ENCODE measurements at regions not wholly inside any gene's neighbourhood (a gene's known extent, or its start where the extent isn't known, plus 50 kb on each side); places are given as distances from the start of the nearest gene placed in this dataset.

DNA sequence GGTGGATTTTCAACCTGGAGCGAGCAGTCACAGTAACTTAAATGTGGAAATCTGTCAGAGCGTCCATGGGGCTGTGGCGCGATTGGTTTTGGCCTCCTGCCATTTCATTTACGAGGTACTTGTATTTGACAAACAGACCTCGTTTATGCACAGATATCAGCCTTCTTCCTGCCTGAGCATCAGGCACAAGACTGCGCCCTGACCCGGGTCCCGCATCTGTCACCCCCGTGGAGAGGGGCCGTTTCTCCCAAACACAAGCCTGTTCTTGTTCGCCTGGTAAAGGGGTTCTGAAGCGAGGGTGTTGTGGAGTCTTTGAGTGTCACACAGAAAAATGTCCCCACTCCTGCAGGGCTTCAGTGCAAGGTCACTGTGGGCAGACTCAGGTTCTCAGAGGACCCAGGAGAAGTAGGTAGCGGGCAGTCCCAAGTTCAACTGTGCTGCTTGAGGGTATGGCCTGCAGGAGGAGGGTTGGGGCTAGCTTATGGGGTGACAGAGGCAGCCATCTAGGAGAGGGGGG, 202.3 kb downstream of the URI1 start:
- TF ChIP-seq POLR2AphosphoS5 (IDR thresholded peaks at IDR 0.05; ENCODE audit: insufficient read depth in 1 of 2, low read depth in 1 of 2) = no peak
- TF ChIP-seq, protein P1, sequence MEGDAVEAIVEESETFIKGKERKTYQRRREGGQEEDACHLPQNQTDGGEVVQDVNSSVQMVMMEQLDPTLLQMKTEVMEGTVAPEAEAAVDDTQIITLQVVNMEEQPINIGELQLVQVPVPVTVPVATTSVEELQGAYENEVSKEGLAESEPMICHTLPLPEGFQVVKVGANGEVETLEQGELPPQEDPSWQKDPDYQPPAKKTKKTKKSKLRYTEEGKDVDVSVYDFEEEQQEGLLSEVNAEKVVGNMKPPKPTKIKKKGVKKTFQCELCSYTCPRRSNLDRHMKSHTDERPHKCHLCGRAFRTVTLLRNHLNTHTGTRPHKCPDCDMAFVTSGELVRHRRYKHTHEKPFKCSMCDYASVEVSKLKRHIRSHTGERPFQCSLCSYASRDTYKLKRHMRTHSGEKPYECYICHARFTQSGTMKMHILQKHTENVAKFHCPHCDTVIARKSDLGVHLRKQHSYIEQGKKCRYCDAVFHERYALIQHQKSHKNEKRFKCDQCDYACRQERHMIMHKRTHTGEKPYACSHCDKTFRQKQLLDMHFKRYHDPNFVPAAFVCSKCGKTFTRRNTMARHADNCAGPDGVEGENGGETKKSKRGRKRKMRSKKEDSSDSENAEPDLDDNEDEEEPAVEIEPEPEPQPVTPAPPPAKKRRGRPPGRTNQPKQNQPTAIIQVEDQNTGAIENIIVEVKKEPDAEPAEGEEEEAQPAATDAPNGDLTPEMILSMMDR (IDR thresholded peaks at IDR 0.05) = no peak
- no peak for TF ChIP-seq POLR2A (IDR thresholded peaks at IDR 0.05)
